ENCODE measurements at regions not wholly inside any gene's neighbourhood (a gene's known extent, or its start where the extent isn't known, plus 50 kb on each side); places are given as distances from the start of the nearest gene placed in this dataset.

DNA sequence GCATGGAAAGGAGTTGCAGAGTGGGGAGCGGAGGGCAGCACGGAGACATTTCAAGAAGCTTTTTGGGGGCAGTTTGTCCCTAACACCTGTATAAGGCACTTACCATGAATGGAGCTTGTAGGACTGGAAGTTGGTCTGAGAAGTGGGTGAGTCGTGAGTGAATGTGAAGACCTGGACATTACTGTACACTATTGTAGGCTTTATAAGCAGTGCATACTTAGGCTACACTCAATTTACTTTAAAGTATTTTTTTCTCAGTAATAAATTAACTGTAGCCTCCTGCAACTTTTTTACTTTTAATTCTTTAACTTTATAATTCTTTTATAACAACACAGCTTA is 141.6 kb upstream of the ETV3 start:
- TF ChIP-seq, protein P1, sequence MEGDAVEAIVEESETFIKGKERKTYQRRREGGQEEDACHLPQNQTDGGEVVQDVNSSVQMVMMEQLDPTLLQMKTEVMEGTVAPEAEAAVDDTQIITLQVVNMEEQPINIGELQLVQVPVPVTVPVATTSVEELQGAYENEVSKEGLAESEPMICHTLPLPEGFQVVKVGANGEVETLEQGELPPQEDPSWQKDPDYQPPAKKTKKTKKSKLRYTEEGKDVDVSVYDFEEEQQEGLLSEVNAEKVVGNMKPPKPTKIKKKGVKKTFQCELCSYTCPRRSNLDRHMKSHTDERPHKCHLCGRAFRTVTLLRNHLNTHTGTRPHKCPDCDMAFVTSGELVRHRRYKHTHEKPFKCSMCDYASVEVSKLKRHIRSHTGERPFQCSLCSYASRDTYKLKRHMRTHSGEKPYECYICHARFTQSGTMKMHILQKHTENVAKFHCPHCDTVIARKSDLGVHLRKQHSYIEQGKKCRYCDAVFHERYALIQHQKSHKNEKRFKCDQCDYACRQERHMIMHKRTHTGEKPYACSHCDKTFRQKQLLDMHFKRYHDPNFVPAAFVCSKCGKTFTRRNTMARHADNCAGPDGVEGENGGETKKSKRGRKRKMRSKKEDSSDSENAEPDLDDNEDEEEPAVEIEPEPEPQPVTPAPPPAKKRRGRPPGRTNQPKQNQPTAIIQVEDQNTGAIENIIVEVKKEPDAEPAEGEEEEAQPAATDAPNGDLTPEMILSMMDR (IDR thresholded peaks at IDR 0.05) = no peak
- TF ChIP-seq, protein P2, sequence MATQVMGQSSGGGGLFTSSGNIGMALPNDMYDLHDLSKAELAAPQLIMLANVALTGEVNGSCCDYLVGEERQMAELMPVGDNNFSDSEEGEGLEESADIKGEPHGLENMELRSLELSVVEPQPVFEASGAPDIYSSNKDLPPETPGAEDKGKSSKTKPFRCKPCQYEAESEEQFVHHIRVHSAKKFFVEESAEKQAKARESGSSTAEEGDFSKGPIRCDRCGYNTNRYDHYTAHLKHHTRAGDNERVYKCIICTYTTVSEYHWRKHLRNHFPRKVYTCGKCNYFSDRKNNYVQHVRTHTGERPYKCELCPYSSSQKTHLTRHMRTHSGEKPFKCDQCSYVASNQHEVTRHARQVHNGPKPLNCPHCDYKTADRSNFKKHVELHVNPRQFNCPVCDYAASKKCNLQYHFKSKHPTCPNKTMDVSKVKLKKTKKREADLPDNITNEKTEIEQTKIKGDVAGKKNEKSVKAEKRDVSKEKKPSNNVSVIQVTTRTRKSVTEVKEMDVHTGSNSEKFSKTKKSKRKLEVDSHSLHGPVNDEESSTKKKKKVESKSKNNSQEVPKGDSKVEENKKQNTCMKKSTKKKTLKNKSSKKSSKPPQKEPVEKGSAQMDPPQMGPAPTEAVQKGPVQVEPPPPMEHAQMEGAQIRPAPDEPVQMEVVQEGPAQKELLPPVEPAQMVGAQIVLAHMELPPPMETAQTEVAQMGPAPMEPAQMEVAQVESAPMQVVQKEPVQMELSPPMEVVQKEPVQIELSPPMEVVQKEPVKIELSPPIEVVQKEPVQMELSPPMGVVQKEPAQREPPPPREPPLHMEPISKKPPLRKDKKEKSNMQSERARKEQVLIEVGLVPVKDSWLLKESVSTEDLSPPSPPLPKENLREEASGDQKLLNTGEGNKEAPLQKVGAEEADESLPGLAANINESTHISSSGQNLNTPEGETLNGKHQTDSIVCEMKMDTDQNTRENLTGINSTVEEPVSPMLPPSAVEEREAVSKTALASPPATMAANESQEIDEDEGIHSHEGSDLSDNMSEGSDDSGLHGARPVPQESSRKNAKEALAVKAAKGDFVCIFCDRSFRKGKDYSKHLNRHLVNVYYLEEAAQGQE (IDR thresholded peaks at IDR 0.05; ENCODE audit: insufficient read depth in 1 of 2, low read depth in 2 of 2, low read length in 1 of 2) = no peak
- no peak for TF ChIP-seq POLR2AphosphoS5 (IDR thresholded peaks at IDR 0.05; ENCODE audit: low read depth, low read length)
- no peak for TF ChIP-seq SIN3A (IDR thresholded peaks at IDR 0.05; ENCODE audit: borderline replicate concordance, insufficient read depth, low read depth, low read length)
- TF ChIP-seq TCF7L2 (IDR thresholded peaks at IDR 0.05; ENCODE audit: low read depth, low read length) = no peak
